Stimulated activated memory B cell treated with anti-CD40 and anti-IgM and Interleukin-4, amounts not matched to agents 10 μg/mL and 1 μg/mL and 100 μg/mL, for 72 hours (primary cell): ENCODE measurements at regions not wholly inside any gene's neighbourhood (a gene's known extent, or its start where the extent isn't known, plus 50 kb on each side); places are given as distances from the start of the nearest gene placed in this dataset.
A peak's percentile ranks its signal among the peaks of the same experiment; 100 is the strongest.

Source experiments
- ATAC-seq: fragments of 150-1000 bp; cut with Tn5 transposase; 2 replicates; pipeline ENCODE4 v1.10.0; 2021
- H3K27ac Mint-ChIP-seq: one replicate; pipeline ENCODE4 v1.8.0; 2022; ENCODE audit warnings: mild to moderate bottlenecking, mixed read lengths
- H3K27me3 Mint-ChIP-seq: one replicate; pipeline ENCODE4 v1.8.0; 2022; ENCODE audit warnings: mixed read lengths
- H3K36me3 Mint-ChIP-seq: one replicate; pipeline ENCODE4 v1.8.0; 2022; ENCODE audit warnings: mixed read lengths
- H3K4me1 Mint-ChIP-seq: one replicate; pipeline ENCODE4 v1.8.0; 2022; ENCODE audit warnings: mixed read lengths
- H3K4me3 Mint-ChIP-seq: one replicate; pipeline ENCODE4 v1.8.0; 2022; ENCODE audit warnings: mild to moderate bottlenecking, moderate library complexity, mixed read lengths
- H3K9me3 Mint-ChIP-seq: one replicate; pipeline ENCODE4 v1.8.0; 2022; ENCODE audit warnings: mixed read lengths

GRCh38 chr6:105890521-105891244 is 195.5 kb upstream of the PRDM1 start:
- no peak overlapping the region for H3K4me3 Mint-ChIP-seq
- no peak for ATAC-seq

GRCh38 chr6:105889902-105890301 is 196.2 kb upstream of the PRDM1 start:
- Mint-ChIP-seq H3K27ac (no peak overlapping the region), H3K4me3 (no peak overlapping the region), H3K36me3 (no peaks in the 10 kb centered on the region), H3K4me1 (peaks cover 28% of the 10 kb centered on the region), H3K27me3 (no peaks in the 10 kb centered on the region), H3K9me3 (no peaks in the 10 kb centered on the region)
- no peak for ATAC-seq

More at GRCh38 chr6:105890521-105891244, 195.5 kb upstream of the PRDM1 start:
- no peaks in the 10 kb centered on the region for H3K27me3 Mint-ChIP-seq
- H3K4me1 Mint-ChIP-seq: peaks cover 26% of the 10 kb centered on the region
- H3K9me3 Mint-ChIP-seq: no peaks in the 10 kb centered on the region
- H3K27ac Mint-ChIP-seq: no peak overlapping the region
- no peaks in the 10 kb centered on the region for H3K36me3 Mint-ChIP-seq

GRCh38 chr6:105886814-105887544 is 199.2 kb upstream of the PRDM1 start:
- Mint-ChIP-seq H3K27ac (no peak overlapping the region), H3K4me1 (peaks cover 35% of the 10 kb centered on the region), H3K27me3 (no peaks in the 10 kb centered on the region), H3K9me3 (no peaks in the 10 kb centered on the region), H3K4me3 (no peak overlapping the region), H3K36me3 (no peaks in the 10 kb centered on the region)
- ATAC-seq: no peak

- Mint-ChIP-seq H3K36me3 (no peaks in the 10 kb centered on the region), H3K4me1 (peaks cover 40% of the 10 kb centered on the region), H3K9me3 (no peaks in the 10 kb centered on the region), H3K27me3 (no peaks in the 10 kb centered on the region), H3K27ac (no peak overlapping the region), H3K4me3 (no peak overlapping the region)
- ATAC-seq: no peak
These were observed 199.9 kb upstream of the PRDM1 start for GRCh38 chr6:105886066-105886813.

GRCh38 chr6:105884426-105884825 is 201.7 kb upstream of the PRDM1 start:
- no peaks in the 10 kb centered on the region for H3K27me3 Mint-ChIP-seq
- ATAC-seq: peak; percentile 89
- H3K9me3 Mint-ChIP-seq: no peaks in the 10 kb centered on the region
- H3K27ac Mint-ChIP-seq: peak overlapping the region; percentile 80
- H3K4me3 Mint-ChIP-seq: no peak overlapping the region
- H3K4me1 Mint-ChIP-seq: peaks cover 55% of the 10 kb centered on the region
- H3K36me3 Mint-ChIP-seq: no peaks in the 10 kb centered on the region

GRCh38 chr6:105884011-105884410 is 202.1 kb upstream of the PRDM1 start:
- Mint-ChIP-seq H3K27ac (peak overlapping the region; percentile 80), H3K4me1 (peaks cover 55% of the 10 kb centered on the region), H3K27me3 (no peaks in the 10 kb centered on the region), H3K36me3 (no peaks in the 10 kb centered on the region), H3K9me3 (no peaks in the 10 kb centered on the region), H3K4me3 (no peak overlapping the region)
- peak; percentile 44 for ATAC-seq

GRCh38 chr6:105882828-105883227 is 203.3 kb upstream of the PRDM1 start:
- H3K9me3 Mint-ChIP-seq: no peaks in the 10 kb centered on the region
- H3K27ac Mint-ChIP-seq: no peak overlapping the region
- H3K36me3 Mint-ChIP-seq: no peaks in the 10 kb centered on the region
- no peak overlapping the region for H3K4me3 Mint-ChIP-seq
- peaks cover 54% of the 10 kb centered on the region for H3K4me1 Mint-ChIP-seq
- no peak for ATAC-seq
- H3K27me3 Mint-ChIP-seq: no peaks in the 10 kb centered on the region

GRCh38 chr6:105882121-105882803 is 203.9 kb upstream of the PRDM1 start:
- ATAC-seq: no peak
- H3K4me3 Mint-ChIP-seq: no peak overlapping the region
- H3K27me3 Mint-ChIP-seq: no peaks in the 10 kb centered on the region
- no peaks in the 10 kb centered on the region for H3K36me3 Mint-ChIP-seq
- H3K9me3 Mint-ChIP-seq: no peaks in the 10 kb centered on the region
- no peak overlapping the region for H3K27ac Mint-ChIP-seq
- H3K4me1 Mint-ChIP-seq: peaks cover 49% of the 10 kb centered on the region

- H3K27ac Mint-ChIP-seq: peak overlapping the region; percentile 53
- no peak overlapping the region for H3K4me3 Mint-ChIP-seq
- H3K4me1 Mint-ChIP-seq: peaks cover 44% of the 10 kb centered on the region
These were observed 204.5 kb upstream of the PRDM1 start for GRCh38 chr6:105881608-105882007.

GRCh38 chr6:105880030-105880492 is 206.1 kb upstream of the PRDM1 start:
- Mint-ChIP-seq H3K27ac (peak overlapping the region; percentile 53), H3K4me3 (peak overlapping the region; percentile 24), H3K9me3 (no peaks in the 10 kb centered on the region), H3K27me3 (no peaks in the 10 kb centered on the region), H3K36me3 (no peaks in the 10 kb centered on the region), H3K4me1 (peaks cover 56% of the 10 kb centered on the region)
- ATAC-seq: peak; percentile 82

More at GRCh38 chr6:105881608-105882007, 204.5 kb upstream of the PRDM1 start:
- Mint-ChIP-seq H3K36me3 (no peaks in the 10 kb centered on the region), H3K27me3 (no peaks in the 10 kb centered on the region), H3K9me3 (no peaks in the 10 kb centered on the region)
- no peak for ATAC-seq

- Mint-ChIP-seq H3K4me1 (peaks cover 50% of the 10 kb centered on the region), H3K27me3 (no peaks in the 10 kb centered on the region), H3K4me3 (no peak overlapping the region), H3K36me3 (no peaks in the 10 kb centered on the region), H3K27ac (no peak overlapping the region), H3K9me3 (no peaks in the 10 kb centered on the region)
- ATAC-seq: no peak
These were observed 207.0 kb upstream of the PRDM1 start for GRCh38 chr6:105879146-105879545.

- no peaks in the 10 kb centered on the region for H3K36me3 Mint-ChIP-seq
- ATAC-seq: no peak
- H3K9me3 Mint-ChIP-seq: no peaks in the 10 kb centered on the region
- peaks cover 29% of the 10 kb centered on the region for H3K4me1 Mint-ChIP-seq
- H3K27ac Mint-ChIP-seq: peak overlapping the region; percentile 28
- no peaks in the 10 kb centered on the region for H3K27me3 Mint-ChIP-seq
- H3K4me3 Mint-ChIP-seq: no peak overlapping the region
These were observed 210.0 kb upstream of the PRDM1 start for GRCh38 chr6:105875974-105876640.

GRCh38 chr6:105874835-105875626 is 211.1 kb upstream of the PRDM1 start:
- ATAC-seq: peak; percentile 32
- Mint-ChIP-seq H3K9me3 (no peaks in the 10 kb centered on the region), H3K4me1 (peaks cover 19% of the 10 kb centered on the region), H3K36me3 (no peaks in the 10 kb centered on the region), H3K27me3 (no peaks in the 10 kb centered on the region), H3K27ac (peak overlapping the region; percentile 7), H3K4me3 (no peak overlapping the region)

- ATAC-seq: peak; percentile 47
- no peaks in the 10 kb centered on the region for H3K27me3 Mint-ChIP-seq
- H3K4me3 Mint-ChIP-seq: no peak overlapping the region
- no peaks in the 10 kb centered on the region for H3K36me3 Mint-ChIP-seq
- H3K4me1 Mint-ChIP-seq: peaks cover 23% of the 10 kb centered on the region
- H3K27ac Mint-ChIP-seq: no peak overlapping the region
- H3K9me3 Mint-ChIP-seq: no peaks in the 10 kb centered on the region
These were observed 212.3 kb upstream of the PRDM1 start for GRCh38 chr6:105873799-105874198.
